MM.1S (cell line): ENCODE measurements at regions not wholly inside any gene's neighbourhood (a gene's known extent, or its start where the extent isn't known, plus 50 kb on each side); places are given as distances from the start of the nearest gene placed in this dataset.
"Not testable (repeated sequence)": the region's sequence is repeated elsewhere in the genome, so short reads cannot be mapped to it uniquely, and the experiment has no call there.

Experiments
- DNase-seq: peaks from one replicate; pipeline ENCODE4 v3.0.0-alpha.2; 2015
- H2AFZ ChIP-seq: fragments of 300-600 bp; sonication (generic); 2 replicates; pipeline ENCODE4 v1.6.0; 2016; ENCODE audit warnings: antibody characterized with exemption, low read length
- H3F3A ChIP-seq: fragments of 300-600 bp; sonication (generic); 2 replicates; pipeline ENCODE4 v1.6.1; 2016; ENCODE audit warnings: mild to moderate bottlenecking, antibody characterized with exemption, low read length, moderate library complexity, mixed read lengths; ENCODE audit not compliant: insufficient read depth
- H3K27ac ChIP-seq: fragments of 300-600 bp; sonication (generic); 2 replicates; pipeline ENCODE4 v1.5.1; 2016; ENCODE audit warnings: mild to moderate bottlenecking, low read length
- H3K27me3 ChIP-seq: fragments of 300-600 bp; sonication (generic); replicated peaks from 2 replicates; pipeline ENCODE4 v1.6.0; 2016; ENCODE audit warnings: low read length; ENCODE audit not compliant: insufficient read depth
- H3K36me3 ChIP-seq: fragments of 300-600 bp; sonication (generic); replicated peaks from 2 replicates; pipeline ENCODE4 v1.6.1; 2016; ENCODE audit warnings: mild to moderate bottlenecking, low read length, mixed read lengths; ENCODE audit not compliant: insufficient read depth
- H3K4me1 ChIP-seq: fragments of 300-600 bp; sonication (generic); 2 replicates; pipeline ENCODE4 v1.6.1; 2016; ENCODE audit warnings: low read length, mixed read lengths
- H3K4me2 ChIP-seq: fragments of 300-600 bp; sonication (generic); 2 replicates; pipeline ENCODE4 v1.6.0; 2016; ENCODE audit warnings: low read depth, low read length
- H3K4me3 ChIP-seq: fragments of 300-600 bp; sonication (generic); 2 replicates; pipeline ENCODE4 v1.5.1; 2016; ENCODE audit warnings: low read length, mixed read lengths
- H3K79me2 ChIP-seq: fragments of 300-600 bp; sonication (generic); 2 replicates; pipeline ENCODE4 v1.6.1; 2016; ENCODE audit warnings: mixed run types, low read length, mixed read lengths
- H3K9ac ChIP-seq: fragments of 300-600 bp; sonication (generic); 2 replicates; pipeline ENCODE4 v1.6.1; 2016; ENCODE audit warnings: low read length, mixed read lengths
- H3K9me2 ChIP-seq: fragments of 300-600 bp; sonication (generic); replicated peaks from 2 replicates; pipeline ENCODE4 v1.6.1; 2016; ENCODE audit warnings: mild to moderate bottlenecking, low read length, mixed read lengths; ENCODE audit not compliant: insufficient read depth
- H3K9me3 ChIP-seq: fragments of 300-600 bp; sonication (generic); replicated peaks from 2 replicates; pipeline ENCODE4 v1.6.1; 2016; ENCODE audit warnings: mild to moderate bottlenecking, low read length, mixed read lengths; ENCODE audit not compliant: insufficient read depth
- H4K20me1 ChIP-seq: fragments of 300-600 bp; sonication (generic); 2 replicates; pipeline ENCODE4 v1.6.1; 2016; ENCODE audit warnings: mild to moderate bottlenecking, low read length, moderate library complexity, mixed read lengths; ENCODE audit not compliant: insufficient read depth
- EZH2 ChIP-seq: fragments of 300-600 bp; sonication (generic); optimal IDR thresholded peaks from 2 replicates; pipeline ENCODE3; 2017; ENCODE audit warnings: low read depth, mild to moderate bottlenecking, antibody characterized with exemption, low read length, mixed read lengths
- EZH2phosphoT487 ChIP-seq: fragments of 300-600 bp; sonication (generic); IDR thresholded peaks from 2 replicates; pipeline ENCODE4 v1.6.1; 2018; ENCODE audit warnings: antibody characterized with exemption, low read length

DNA sequence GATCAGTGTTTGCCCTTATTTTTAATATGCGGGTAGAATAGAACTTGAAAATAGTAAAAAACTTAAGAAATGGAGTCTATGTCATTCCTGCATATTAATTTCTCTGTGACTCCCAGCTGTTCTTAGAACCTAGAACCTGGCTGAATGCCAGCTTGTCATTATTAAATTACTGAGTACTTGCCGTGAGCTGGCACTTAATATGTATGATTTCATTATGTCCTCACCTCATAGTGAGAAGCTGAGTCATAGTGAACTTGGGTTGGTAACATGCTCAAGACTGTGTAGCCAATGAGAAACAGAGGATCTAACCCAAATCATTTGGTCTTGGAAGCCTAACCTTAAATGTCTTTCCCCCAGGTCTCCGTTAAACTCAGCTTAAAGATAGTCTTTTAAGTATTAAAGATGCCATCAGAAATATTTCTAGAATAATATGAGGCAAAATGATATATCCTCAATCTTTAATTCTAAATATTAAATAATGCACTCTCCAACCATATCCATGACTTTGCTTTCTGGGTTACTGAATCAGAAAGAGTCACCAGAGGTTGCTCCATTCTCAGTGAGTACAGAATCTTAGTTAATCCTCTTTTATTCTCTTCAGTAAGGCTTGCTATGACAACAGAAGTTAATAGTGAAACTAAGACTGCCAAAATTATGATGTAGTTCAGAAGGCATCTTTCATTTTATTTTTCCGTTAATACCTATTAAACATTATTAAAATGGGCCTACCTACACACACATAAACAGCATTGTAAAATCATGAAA is 58.6 kb upstream of the TLL1 start:
- H4K20me1 ChIP-seq, result no peaks in the 10 kb centered on the region
- H3K36me3 ChIP-seq, result no peaks in the 10 kb centered on the region
- no peaks in the 10 kb centered on the region for H3K9me3 ChIP-seq
- H3K4me2 ChIP-seq, result no peak overlapping the region
- H3K4me1 ChIP-seq, result no peaks in the 10 kb centered on the region
- DNase-seq, result no peak
- H3K4me3 ChIP-seq, result no peak overlapping the region
- H3K9ac ChIP-seq, result no peak overlapping the region
- no peaks in the 10 kb centered on the region for H3F3A ChIP-seq
- H3K27ac ChIP-seq, result no peak overlapping the region
- H2AFZ ChIP-seq, result no peak overlapping the region
- TF ChIP-seq EZH2phosphoT487 (no peak), EZH2 (no peak)
- H3K9me2 ChIP-seq, result no peaks in the 10 kb centered on the region
- H3K79me2 ChIP-seq, result no peaks in the 10 kb centered on the region
- H3K27me3 ChIP-seq, result no peaks in the 10 kb centered on the region

DNA sequence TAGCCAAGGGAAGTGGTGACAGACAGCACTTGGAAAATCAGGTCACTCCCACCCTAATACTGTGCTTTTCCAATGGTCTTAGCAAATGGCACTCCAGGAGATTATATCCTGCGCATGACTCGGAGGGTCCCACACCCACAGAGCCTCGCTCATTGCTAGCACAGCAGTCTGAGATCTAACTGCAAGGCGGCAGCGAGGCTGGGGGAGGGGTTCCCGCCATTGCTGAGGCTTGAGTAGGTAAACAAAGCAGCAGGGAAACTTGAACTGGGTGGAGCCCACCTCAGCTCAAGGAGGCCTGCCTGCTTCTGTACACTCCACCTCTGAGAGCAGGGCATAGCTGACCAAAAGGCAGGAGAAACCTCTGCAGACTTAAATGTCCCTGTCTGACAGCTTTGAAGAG is 53.9 kb upstream of the TLL1 start:
- not testable (repeated sequence) for H3K27me3 ChIP-seq, H3K4me2 ChIP-seq, H3K9me3 ChIP-seq, H2AFZ ChIP-seq, H4K20me1 ChIP-seq, H3F3A ChIP-seq, H3K4me3 ChIP-seq, H3K36me3 ChIP-seq, H3K4me1 ChIP-seq, H3K9me2 ChIP-seq, DNase-seq, H3K79me2 ChIP-seq, H3K9ac ChIP-seq, H3K27ac ChIP-seq
